CD14-positive monocyte (primary cell): ENCODE measurements at regions not wholly inside any gene's neighbourhood (a gene's known extent, or its start where the extent isn't known, plus 50 kb on each side); places are given as distances from the start of the nearest gene placed in this dataset.

Experiments
- DNase-seq, 3 donors: peaks; one replicate each; pipeline ENCODE4 v3.0.0-alpha.2; 2011 to 2022
- H2AFZ ChIP-seq: 2 replicates; pipeline ENCODE4 v1.6.0; 2012; ENCODE audit warnings: mild to moderate bottlenecking, low read depth, low read length, inconsistent platforms; ENCODE audit not compliant: insufficient read depth, poor library complexity, severe bottlenecking
- H3K27ac ChIP-seq, 2 donors: 1 replicate in 1 of 2; 2 replicates in 1 of 2; pipeline ENCODE4 v1.5.1; 2012 to 2013; ENCODE audit warnings: low read length in 2 of 2, control low read depth in 1 of 2, inconsistent platforms in 1 of 2, low read depth in 1 of 2, mild to moderate bottlenecking in 1 of 2
- H3K27me3 ChIP-seq, 2 donors: one replicate each; pipeline versions ENCODE4 v1.6.0 to v1.6.1; 2011 to 2013; ENCODE audit warnings: low read length in 2 of 2; ENCODE audit not compliant: control insufficient read depth in 2 of 2, insufficient read depth in 2 of 2
- H3K36me3 ChIP-seq, 2 donors: replicated peaks in 1 of 2; 1 replicate in 1 of 2; 2 replicates in 1 of 2; pipeline versions ENCODE4 v1.5.1 to v1.6.1; 2012 to 2013; ENCODE audit warnings: low read length in 2 of 2, control low read depth in 1 of 2, inconsistent platforms in 1 of 2, mild to moderate bottlenecking in 1 of 2; ENCODE audit not compliant: insufficient read depth in 2 of 2, control insufficient read depth in 1 of 2
- H3K4me1 ChIP-seq, 2 donors: 1 replicate in 1 of 2; 2 replicates in 1 of 2; pipeline versions ENCODE4 v1.5.1 to v1.6.1; 2012 to 2013; ENCODE audit warnings: low read length in 2 of 2, control low read depth in 1 of 2, inconsistent platforms in 1 of 2, mild to moderate bottlenecking in 1 of 2, moderate library complexity in 1 of 2; ENCODE audit not compliant: insufficient read depth in 2 of 2, control insufficient read depth in 1 of 2
- H3K4me2 ChIP-seq: replicated peaks from 2 replicates; pipeline ENCODE3; 2012; ENCODE audit warnings: low read length, moderate library complexity, mild to moderate bottlenecking; ENCODE audit not compliant: poor library complexity, severe bottlenecking; ENCODE audit errors: extremely low read depth
- H3K4me3 ChIP-seq, 3 experiments: fragments of 200-600 bp in 1 of 3; sonication (generic) in 1 of 3; replicated peaks in 1 of 3; 1 replicate in 2 of 3; 2 replicates in 1 of 3; pipeline ENCODE4 v1.5.1; 2011 to 2013; ENCODE audit warnings: low read length in 3 of 3, mild to moderate bottlenecking in 3 of 3, control low read depth in 2 of 3, low read depth in 2 of 3, inconsistent platforms in 1 of 3, moderate library complexity in 1 of 3
- H3K79me2 ChIP-seq: 2 replicates; pipeline ENCODE4 v1.6.0; 2012; ENCODE audit warnings: mild to moderate bottlenecking, control low read depth, inconsistent platforms, low read length, moderate library complexity; ENCODE audit not compliant: insufficient read depth
- H3K9ac ChIP-seq: 2 replicates; pipeline ENCODE4 v1.6.0; 2017; ENCODE audit warnings: low read length, mild to moderate bottlenecking; ENCODE audit not compliant: insufficient read depth, poor library complexity, severe bottlenecking
- H3K9me3 ChIP-seq, 2 donors: replicated peaks in 1 of 2; 1 replicate in 1 of 2; 2 replicates in 1 of 2; pipeline versions ENCODE4 v1.5.1 to v1.6.1; 2012 to 2013; ENCODE audit warnings: low read length in 2 of 2, control low read depth in 1 of 2; ENCODE audit not compliant: control insufficient read depth in 1 of 2, insufficient read depth in 1 of 2
- H4K20me1 ChIP-seq: 2 replicates; pipeline ENCODE4 v1.6.0; 2012; ENCODE audit warnings: mild to moderate bottlenecking, low read length, control low read depth, moderate library complexity; ENCODE audit not compliant: insufficient read depth
- H3K27ac Mint-ChIP-seq, 7 donors: one replicate each; pipeline ENCODE4 v1.8.0; 2020; ENCODE audit warnings: mild to moderate bottlenecking in 7 of 7, mixed read lengths in 7 of 7, moderate library complexity in 6 of 7, inconsistent platforms in 2 of 7
- H3K27me3 Mint-ChIP-seq, 3 donors: one replicate each; pipeline ENCODE4 v1.8.0; 2021 to 2022; ENCODE audit warnings: low read depth in 3 of 3, mild to moderate bottlenecking in 3 of 3, mixed read lengths in 3 of 3, moderate library complexity in 3 of 3, inconsistent platforms in 1 of 3
- H3K36me3 Mint-ChIP-seq, 2 donors: one replicate each; pipeline ENCODE4 v1.8.0; 2020; ENCODE audit warnings: mixed read lengths in 2 of 2, inconsistent platforms in 1 of 2, mild to moderate bottlenecking in 1 of 2
- H3K4me1 Mint-ChIP-seq: one replicate; pipeline ENCODE4 v1.8.0; 2020; ENCODE audit warnings: mild to moderate bottlenecking, mixed read lengths
- H3K4me3 Mint-ChIP-seq, 2 donors: one replicate each; pipeline ENCODE4 v1.8.0; 2020; ENCODE audit warnings: mild to moderate bottlenecking in 2 of 2, mixed read lengths in 2 of 2, moderate library complexity in 1 of 2
- H3K9me3 Mint-ChIP-seq, 7 donors: one replicate each; pipeline ENCODE4 v1.8.0; 2020 to 2022; ENCODE audit warnings: mixed read lengths in 7 of 7, mild to moderate bottlenecking in 6 of 7, moderate library complexity in 6 of 7, inconsistent platforms in 2 of 7
- WGBS: methylation state at CpG from one replicate; pipeline ENCODE4 v1.1.5; 2013; ENCODE audit warnings: missing lambda C conversion rate; ENCODE audit not compliant: insufficient coverage; 5-methylcytosine and 5-hydroxymethylcytosine counted together
- intact Hi-C, 2 donors: fragments of 100-400 bp; cut with micrococcal nuclease; formaldehyde crosslinking; loops; one replicate each; pipeline versions ENCODE4 v1.15.0 to v1.15.1; 2023
- TF ChIP-seq, protein P1 (sequence below): fragments of 200-600 bp; IDR thresholded peaks from one replicate; pipeline ENCODE4 v1.8.0; 2022; ENCODE audit warnings: antibody characterized with exemption, mild to moderate bottlenecking

DNA sequence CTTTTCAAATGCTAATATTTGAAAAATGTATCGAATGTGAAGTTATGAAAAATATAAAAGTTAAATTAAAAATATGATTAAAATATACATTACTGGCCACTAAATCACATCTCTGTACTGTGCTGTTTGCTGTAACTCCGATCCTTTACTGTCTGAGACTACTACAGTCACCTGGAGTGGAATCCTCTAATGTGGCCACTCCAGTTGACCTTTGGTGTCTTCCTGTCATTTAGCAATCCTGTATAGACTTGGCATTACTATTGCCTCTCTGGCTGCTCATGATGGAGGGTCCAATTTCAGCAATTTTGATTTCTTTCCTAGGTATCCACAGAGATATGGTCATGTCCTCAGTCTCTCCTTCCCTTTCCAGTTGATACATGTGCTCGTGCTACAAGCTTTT is 560.0 kb downstream of the CCDC85A start:
- TF ChIP-seq, protein P1, sequence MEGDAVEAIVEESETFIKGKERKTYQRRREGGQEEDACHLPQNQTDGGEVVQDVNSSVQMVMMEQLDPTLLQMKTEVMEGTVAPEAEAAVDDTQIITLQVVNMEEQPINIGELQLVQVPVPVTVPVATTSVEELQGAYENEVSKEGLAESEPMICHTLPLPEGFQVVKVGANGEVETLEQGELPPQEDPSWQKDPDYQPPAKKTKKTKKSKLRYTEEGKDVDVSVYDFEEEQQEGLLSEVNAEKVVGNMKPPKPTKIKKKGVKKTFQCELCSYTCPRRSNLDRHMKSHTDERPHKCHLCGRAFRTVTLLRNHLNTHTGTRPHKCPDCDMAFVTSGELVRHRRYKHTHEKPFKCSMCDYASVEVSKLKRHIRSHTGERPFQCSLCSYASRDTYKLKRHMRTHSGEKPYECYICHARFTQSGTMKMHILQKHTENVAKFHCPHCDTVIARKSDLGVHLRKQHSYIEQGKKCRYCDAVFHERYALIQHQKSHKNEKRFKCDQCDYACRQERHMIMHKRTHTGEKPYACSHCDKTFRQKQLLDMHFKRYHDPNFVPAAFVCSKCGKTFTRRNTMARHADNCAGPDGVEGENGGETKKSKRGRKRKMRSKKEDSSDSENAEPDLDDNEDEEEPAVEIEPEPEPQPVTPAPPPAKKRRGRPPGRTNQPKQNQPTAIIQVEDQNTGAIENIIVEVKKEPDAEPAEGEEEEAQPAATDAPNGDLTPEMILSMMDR, result no peak
- Mint-ChIP-seq H3K36me3 (no peaks in the 10 kb centered on the region), H3K27me3 (peaks cover 0 to 1% (median 0%) of the 10 kb centered on the region in 3 donors), H3K4me1 (no peaks in the 10 kb centered on the region), H3K27ac (no peak overlapping the region), H3K9me3 (no peaks in the 10 kb centered on the region), H3K4me3 (no peak overlapping the region)
- H3K4me1 ChIP-seq, result no peaks in the 10 kb centered on the region
- no peak overlapping the region for H3K4me2 ChIP-seq
- H3K9ac ChIP-seq, result no peak overlapping the region
- DNase-seq, result no peak
- no CpG with 5 or more reads among the region's 3 CpGs for WGBS
- intact Hi-C loops, result no loop called here
- H2AFZ ChIP-seq, result no peak overlapping the region
- H3K27me3 ChIP-seq, result no peaks in the 10 kb centered on the region
- H3K4me3 ChIP-seq, result no peak overlapping the region
- H3K79me2 ChIP-seq, result no peaks in the 10 kb centered on the region
- H3K27ac ChIP-seq, result no peak overlapping the region
- H4K20me1 ChIP-seq, result no peaks in the 10 kb centered on the region
- no peaks in the 10 kb centered on the region for H3K9me3 ChIP-seq
- no peaks in the 10 kb centered on the region for H3K36me3 ChIP-seq

DNA sequence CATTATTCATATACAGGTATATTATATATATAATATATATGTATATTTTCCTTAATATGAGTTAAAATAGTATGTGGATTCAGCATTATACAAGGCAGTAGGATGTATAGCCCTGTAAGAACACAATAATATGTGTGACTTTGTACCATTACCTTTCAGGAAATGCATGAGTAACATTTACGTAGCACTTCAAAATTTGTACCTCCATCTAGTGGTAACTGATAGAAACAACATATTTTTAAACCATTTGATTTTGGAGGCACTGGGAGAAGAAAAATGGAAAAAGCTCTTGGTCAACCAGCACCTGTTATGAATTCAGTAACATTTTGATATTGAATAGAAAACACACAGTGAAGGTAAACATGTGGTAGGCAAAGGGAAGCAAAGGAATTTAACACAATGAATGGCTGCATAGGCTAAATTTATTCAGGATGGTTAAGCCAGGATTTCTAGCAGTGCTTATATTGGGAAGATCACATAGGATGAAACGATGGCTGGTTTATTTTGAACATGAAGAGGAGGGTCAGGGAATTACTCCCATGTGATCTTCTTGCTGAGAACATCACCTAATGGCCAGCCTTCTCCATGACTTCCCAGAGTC is 565.5 kb downstream of the CCDC85A start:
- intact Hi-C loops, result no loop called here
- no peak for DNase-seq
- no CpG with 5 or more reads among the region's 2 CpGs for WGBS
- Mint-ChIP-seq H3K27me3 (peaks cover 0 to 1% (median 0%) of the 10 kb centered on the region in 3 donors), H3K4me3 (no peak overlapping the region), H3K4me1 (no peaks in the 10 kb centered on the region), H3K9me3 (no peaks in the 10 kb centered on the region), H3K27ac (no peak overlapping the region), H3K36me3 (no peaks in the 10 kb centered on the region)
- Histone ChIP-seq H3K4me3 (no peak overlapping the region), H3K36me3 (no peaks in the 10 kb centered on the region), H2AFZ (no peak overlapping the region), H3K9me3 (no peaks in the 10 kb centered on the region), H3K4me2 (no peak overlapping the region), H3K27me3 (no peaks in the 10 kb centered on the region), H3K4me1 (no peaks in the 10 kb centered on the region), H4K20me1 (no peaks in the 10 kb centered on the region), H3K79me2 (no peaks in the 10 kb centered on the region), H3K9ac (no peak overlapping the region), H3K27ac (no peak overlapping the region)
- TF ChIP-seq, protein P1, result no peak
